ENCODE measurements at regions not wholly inside any gene's neighbourhood (a gene's known extent, or its start where the extent isn't known, plus 50 kb on each side); places are given as distances from the start of the nearest gene placed in this dataset.
"Not testable (repeated sequence)": the region's sequence is repeated elsewhere in the genome, so short reads cannot be mapped to it uniquely, and the experiment has no call there.

DNA sequence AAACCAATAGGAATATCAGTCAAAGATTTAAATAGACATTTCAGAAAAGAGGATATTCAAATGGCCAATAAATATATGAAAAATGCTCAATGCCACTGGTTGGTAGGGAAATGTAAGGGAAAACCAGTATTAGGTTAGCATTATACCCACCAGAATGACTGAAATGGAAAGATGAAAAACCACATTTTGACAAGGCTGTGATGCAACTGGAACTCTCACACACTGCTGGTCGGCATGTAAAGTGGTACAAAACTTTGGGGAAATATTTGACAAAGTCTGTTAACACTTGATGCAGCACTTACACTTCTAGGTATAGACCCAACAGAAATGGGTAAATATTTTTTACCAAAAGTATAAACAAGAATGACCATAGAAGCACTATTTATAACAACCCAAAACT lies 163.2 kb upstream of the C14orf180 start:
- H3K36me3 ChIP-seq (ENCODE audit: control insufficient read depth in 2 of 2, extremely low read depth in 1 of 2, insufficient read depth in 1 of 2, low read length in 1 of 2): no peaks in the 10 kb centered on the region
- DNase-seq (no peak), ATAC-seq (replicated peaks in 1 of 4) (no peak)
- H3K27ac Mint-ChIP-seq: no peak overlapping the region
- no CpG with 5 or more reads among the region's 1 CpG for WGBS (ENCODE audit: insufficient coverage)
- peaks cover 5 to 9% of the 10 kb centered on the region in 2 donors for H3K27me3 Mint-ChIP-seq
- H3K4me3 Mint-ChIP-seq: no peak overlapping the region
- H3K27ac ChIP-seq (ENCODE audit: low read length): no peak overlapping the region
- H3K4me3 ChIP-seq (ENCODE audit: control insufficient read depth in 1 of 2, extremely low read depth in 1 of 2, low read length in 1 of 2): no peak overlapping the region
- CTCF ChIA-PET: no interaction called here
- POLR2A ChIA-PET: no interaction called here
- no peaks in the 10 kb centered on the region for H3K9me3 ChIP-seq
- no peaks in the 10 kb centered on the region for H3K9me3 Mint-ChIP-seq
- peaks cover 0 to 4% (median 0%) of the 10 kb centered on the region in 3 donors for H3K4me1 Mint-ChIP-seq
- H3K36me3 Mint-ChIP-seq: no peaks in the 10 kb centered on the region
- no peaks in the 10 kb centered on the region for H3K4me1 ChIP-seq (ENCODE audit: control insufficient read depth in 1 of 2, extremely low read depth in 1 of 2, insufficient read depth in 2 of 2, low read length in 2 of 2)
- H3K27me3 ChIP-seq (replicated peaks in 1 of 2; ENCODE audit: control insufficient read depth in 2 of 2, extremely low read depth in 1 of 2, insufficient read depth in 2 of 2, low read length in 1 of 2): peaks cover 0 to 5% of the 10 kb centered on the region in 2 experiments

DNA sequence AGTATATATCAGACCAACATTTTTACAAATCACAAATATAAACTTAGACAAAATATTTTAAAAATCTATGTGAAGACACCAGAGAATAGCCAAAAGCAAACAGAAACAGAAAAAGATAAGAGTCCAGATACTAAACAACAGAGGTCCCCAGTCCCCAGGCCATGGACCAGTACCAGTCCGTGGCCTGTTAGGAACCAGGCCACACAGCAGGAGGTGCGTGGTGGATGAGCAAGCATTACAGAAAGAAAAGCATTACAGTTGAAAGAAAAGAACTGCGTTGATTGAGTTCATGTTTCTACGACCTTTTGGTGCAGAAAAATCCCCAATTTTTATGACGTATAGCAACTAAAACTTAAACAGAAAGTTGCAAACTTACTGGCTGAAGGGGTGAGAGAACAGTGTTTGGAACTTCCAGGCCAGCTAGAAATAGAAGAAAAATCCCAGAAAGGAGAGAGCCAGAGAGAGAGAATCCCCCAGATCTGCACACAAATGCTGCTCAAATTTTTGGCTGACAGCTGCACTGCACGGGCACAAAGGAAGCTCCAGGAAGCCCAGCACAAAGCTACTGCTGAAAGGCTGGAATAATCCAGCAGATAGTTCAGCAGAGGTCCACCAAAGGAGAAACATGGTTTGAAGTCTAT lies 159.6 kb upstream of the C14orf180 start:
- no peaks in the 10 kb centered on the region for H3K9me3 Mint-ChIP-seq
- no CpG with 5 or more reads among the region's 6 CpGs for WGBS (ENCODE audit: insufficient coverage)
- Histone ChIP-seq H3K27me3 (replicated peaks in 1 of 2; ENCODE audit: control insufficient read depth in 2 of 2, extremely low read depth in 1 of 2, insufficient read depth in 2 of 2, low read length in 1 of 2) (peaks cover 0 to 18% of the 10 kb centered on the region in 2 experiments), H3K27ac (ENCODE audit: low read length) (no peak overlapping the region), H3K9me3 (no peaks in the 10 kb centered on the region), H3K4me3 (ENCODE audit: control insufficient read depth in 1 of 2, extremely low read depth in 1 of 2, low read length in 1 of 2) (no peak overlapping the region), H3K4me1 (ENCODE audit: control insufficient read depth in 1 of 2, extremely low read depth in 1 of 2, insufficient read depth in 2 of 2, low read length in 2 of 2) (no peaks in the 10 kb centered on the region), H3K36me3 (ENCODE audit: control insufficient read depth in 2 of 2, extremely low read depth in 1 of 2, insufficient read depth in 1 of 2, low read length in 1 of 2) (no peaks in the 10 kb centered on the region)
- peaks cover 0 to 4% (median 0%) of the 10 kb centered on the region in 3 donors for H3K4me1 Mint-ChIP-seq
- CTCF ChIA-PET: no interaction called here
- H3K27ac Mint-ChIP-seq: no peak overlapping the region
- DNase-seq (no peak), ATAC-seq (replicated peaks in 1 of 4) (no peak)
- H3K27me3 Mint-ChIP-seq: peaks cover 5 to 9% of the 10 kb centered on the region in 2 donors
- no peaks in the 10 kb centered on the region for H3K36me3 Mint-ChIP-seq
- H3K4me3 Mint-ChIP-seq: no peak overlapping the region
- POLR2A ChIA-PET: no interaction called here

DNA sequence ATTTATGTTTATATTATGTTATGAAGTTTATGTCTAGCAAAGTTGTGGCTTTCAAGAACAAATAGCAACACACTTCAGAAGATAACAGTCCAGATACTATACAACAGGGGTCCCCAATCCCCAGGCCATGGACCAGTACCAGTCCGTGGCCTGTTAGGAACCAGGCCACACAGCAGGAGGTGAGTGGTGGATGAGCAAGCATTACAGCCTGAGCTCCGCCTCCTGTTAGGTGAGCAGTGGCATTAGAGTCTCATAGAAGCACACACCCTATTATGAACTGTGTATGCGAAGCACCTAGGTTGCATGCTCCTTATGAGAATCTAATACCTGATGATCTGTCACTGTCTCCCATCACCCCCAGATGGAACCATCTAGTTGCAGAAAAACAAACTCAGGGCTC lies 159.0 kb upstream of the C14orf180 start:
- H3K27ac Mint-ChIP-seq; H3K4me3 Mint-ChIP-seq; CTCF ChIA-PET; H3K36me3 ChIP-seq (ENCODE audit: control insufficient read depth in 2 of 2, extremely low read depth in 1 of 2, insufficient read depth in 1 of 2, low read length in 1 of 2); H3K4me1 ChIP-seq (ENCODE audit: control insufficient read depth in 1 of 2, extremely low read depth in 1 of 2, insufficient read depth in 2 of 2, low read length in 2 of 2); POLR2A ChIA-PET; DNase-seq; H3K4me1 Mint-ChIP-seq; H3K9me3 Mint-ChIP-seq; H3K9me3 ChIP-seq; ATAC-seq (replicated peaks in 1 of 4); H3K36me3 Mint-ChIP-seq; H3K27me3 Mint-ChIP-seq; H3K27ac ChIP-seq (ENCODE audit: low read length); H3K4me3 ChIP-seq (ENCODE audit: control insufficient read depth in 1 of 2, extremely low read depth in 1 of 2, low read length in 1 of 2): not testable (repeated sequence)
- WGBS (ENCODE audit: insufficient coverage): 43% methylated on average over 1 of the region's 3 CpGs
- H3K27me3 ChIP-seq (replicated peaks in 1 of 2; ENCODE audit: control insufficient read depth in 2 of 2, extremely low read depth in 1 of 2, insufficient read depth in 2 of 2, low read length in 1 of 2): peaks cover 0 to 22% of the 10 kb centered on the region in 2 experiments

DNA sequence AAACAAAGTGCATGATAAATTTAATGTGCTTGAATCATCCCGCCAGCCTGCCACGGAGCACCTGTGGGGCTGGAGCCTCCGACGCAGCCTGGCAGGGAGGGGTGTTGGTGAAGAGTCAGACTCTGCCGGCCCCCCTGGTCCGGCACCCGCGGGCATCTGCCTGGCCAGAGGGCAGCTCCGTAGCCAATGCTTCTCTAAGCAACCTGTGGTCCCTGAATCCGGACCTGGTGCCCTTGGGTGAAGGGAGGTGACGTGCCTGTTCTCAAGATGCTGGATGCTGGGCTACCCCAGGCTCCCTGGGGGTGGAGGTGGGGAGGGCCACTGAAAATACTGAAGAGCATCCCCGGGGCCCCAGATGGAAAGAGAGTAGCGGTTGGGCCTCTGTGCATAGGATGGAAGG lies 158.6 kb upstream of the C14orf180 start:
- 87% methylated on average over 11 of the region's 13 CpGs for WGBS (ENCODE audit: insufficient coverage)
- no peak overlapping the region for H3K27ac Mint-ChIP-seq
- Histone ChIP-seq H3K4me3 (ENCODE audit: control insufficient read depth in 1 of 2, extremely low read depth in 1 of 2, low read length in 1 of 2) (no peak overlapping the region), H3K27me3 (replicated peaks in 1 of 2; ENCODE audit: control insufficient read depth in 2 of 2, extremely low read depth in 1 of 2, insufficient read depth in 2 of 2, low read length in 1 of 2) (peaks cover 0 to 25% of the 10 kb centered on the region in 2 experiments), H3K4me1 (ENCODE audit: control insufficient read depth in 1 of 2, extremely low read depth in 1 of 2, insufficient read depth in 2 of 2, low read length in 2 of 2) (no peaks in the 10 kb centered on the region), H3K9me3 (no peaks in the 10 kb centered on the region), H3K36me3 (ENCODE audit: control insufficient read depth in 2 of 2, extremely low read depth in 1 of 2, insufficient read depth in 1 of 2, low read length in 1 of 2) (no peaks in the 10 kb centered on the region), H3K27ac (ENCODE audit: low read length) (no peak overlapping the region)
- H3K36me3 Mint-ChIP-seq: no peaks in the 10 kb centered on the region
- ATAC-seq (replicated peaks in 1 of 4) (no peak), DNase-seq (no peak)
- POLR2A ChIA-PET: no interaction called here
- CTCF ChIA-PET: no interaction called here
- H3K4me3 Mint-ChIP-seq: no peak overlapping the region
- peaks cover 2 to 6% of the 10 kb centered on the region in 2 donors for H3K27me3 Mint-ChIP-seq
- H3K4me1 Mint-ChIP-seq: peaks cover 0 to 4% (median 2%) of the 10 kb centered on the region in 3 donors
- no peaks in the 10 kb centered on the region for H3K9me3 Mint-ChIP-seq

DNA sequence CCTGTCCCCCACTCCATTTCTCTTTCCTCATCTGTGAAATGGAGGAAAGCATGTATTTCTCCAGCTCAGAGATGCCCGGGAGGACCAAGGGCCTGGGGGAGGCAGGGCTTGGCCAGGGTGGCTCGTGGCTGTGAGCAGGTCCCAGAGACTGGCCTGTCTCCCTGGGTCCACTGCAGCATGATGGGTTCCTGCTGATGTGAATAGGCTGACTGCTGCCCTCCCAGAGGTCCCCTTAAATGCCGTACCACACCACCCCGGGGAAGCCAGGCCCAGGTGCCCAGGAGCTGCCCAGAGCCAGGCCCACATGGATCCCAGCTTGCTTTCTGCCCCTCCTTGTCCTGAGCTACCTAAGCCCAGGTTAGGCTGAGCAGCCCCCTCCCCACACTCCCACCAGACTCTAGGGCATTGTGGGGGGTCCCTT lies 158.2 kb upstream of the C14orf180 start:
- Histone ChIP-seq H3K4me3 (ENCODE audit: control insufficient read depth in 1 of 2, extremely low read depth in 1 of 2, low read length in 1 of 2) (no peak overlapping the region), H3K27ac (ENCODE audit: low read length) (no peak overlapping the region), H3K4me1 (ENCODE audit: control insufficient read depth in 1 of 2, extremely low read depth in 1 of 2, insufficient read depth in 2 of 2, low read length in 2 of 2) (no peaks in the 10 kb centered on the region), H3K27me3 (replicated peaks in 1 of 2; ENCODE audit: control insufficient read depth in 2 of 2, extremely low read depth in 1 of 2, insufficient read depth in 2 of 2, low read length in 1 of 2) (peaks cover 0 to 26% of the 10 kb centered on the region in 2 experiments), H3K9me3 (no peaks in the 10 kb centered on the region), H3K36me3 (ENCODE audit: control insufficient read depth in 2 of 2, extremely low read depth in 1 of 2, insufficient read depth in 1 of 2, low read length in 1 of 2) (no peaks in the 10 kb centered on the region)
- no peak overlapping the region for H3K27ac Mint-ChIP-seq
- no peak overlapping the region for H3K4me3 Mint-ChIP-seq
- no peaks in the 10 kb centered on the region for H3K36me3 Mint-ChIP-seq
- WGBS (ENCODE audit: insufficient coverage): 87% methylated on average over 4 of the region's 4 CpGs
- H3K9me3 Mint-ChIP-seq: no peaks in the 10 kb centered on the region
- ChIA-PET POLR2A (no interaction called here), CTCF (no interaction called here)
- H3K4me1 Mint-ChIP-seq: peaks cover 0 to 4% (median 2%) of the 10 kb centered on the region in 3 donors
- peaks cover 0 to 4% of the 10 kb centered on the region in 2 donors for H3K27me3 Mint-ChIP-seq
- no peak for ATAC-seq (replicated peaks in 1 of 4)
- DNase-seq: peak in 1 of 35 experiments; percentile 7

DNA sequence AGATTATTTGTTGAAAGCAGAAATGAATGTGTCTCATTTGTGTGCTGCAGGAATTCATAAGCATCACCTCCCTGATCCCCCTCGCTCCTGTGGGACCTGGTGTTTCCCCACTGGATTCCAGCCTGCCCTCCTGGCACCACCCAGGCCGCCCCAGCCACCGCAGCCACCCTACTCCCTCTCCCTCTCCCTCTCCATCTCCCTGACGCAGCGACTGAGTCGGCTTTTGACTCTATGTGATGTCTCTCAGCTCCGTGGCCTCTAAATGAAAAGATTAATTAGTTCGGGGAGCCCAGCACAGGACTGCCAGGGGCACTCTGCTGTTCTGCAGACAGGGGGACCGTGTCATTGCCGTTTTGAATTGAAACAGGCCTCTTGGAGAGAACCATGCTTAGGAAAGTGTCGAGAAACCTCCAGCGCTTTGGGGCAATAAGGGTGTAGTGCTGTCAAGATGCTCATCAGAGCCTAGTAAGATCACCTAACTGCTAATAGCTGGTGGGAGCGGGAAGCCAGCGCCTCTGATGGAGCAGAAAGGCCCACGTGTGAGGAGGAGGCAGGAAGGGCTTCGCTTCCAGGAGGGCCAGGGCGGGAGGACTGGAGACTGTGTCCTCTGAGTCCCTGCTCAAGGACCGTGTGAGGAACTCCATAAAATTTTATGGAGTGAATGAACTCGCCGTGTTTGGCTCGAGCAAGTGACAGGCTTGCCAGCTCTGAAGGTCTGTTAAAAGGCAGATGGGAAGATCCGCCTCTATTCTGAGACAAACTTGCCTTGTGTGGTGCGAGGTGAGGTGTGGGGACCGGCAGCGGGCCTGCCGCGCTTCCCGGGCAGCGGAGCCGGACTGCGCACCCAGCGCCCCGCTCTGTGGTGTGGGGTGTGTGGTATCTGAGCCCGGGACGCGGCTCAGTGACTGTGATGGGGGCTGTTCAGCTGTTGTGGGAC lies 157.4 kb upstream of the C14orf180 start:
- H3K36me3 ChIP-seq (ENCODE audit: control insufficient read depth in 2 of 2, extremely low read depth in 1 of 2, insufficient read depth in 1 of 2, low read length in 1 of 2): no peaks in the 10 kb centered on the region
- H3K36me3 Mint-ChIP-seq: no peaks in the 10 kb centered on the region
- H3K4me3 Mint-ChIP-seq: no peak overlapping the region
- WGBS (ENCODE audit: insufficient coverage): 75% methylated on average over 27 of the region's 36 CpGs
- H3K27me3 ChIP-seq (replicated peaks in 1 of 2; ENCODE audit: control insufficient read depth in 2 of 2, extremely low read depth in 1 of 2, insufficient read depth in 2 of 2, low read length in 1 of 2): peaks cover 0 to 26% of the 10 kb centered on the region in 2 experiments
- no peaks in the 10 kb centered on the region for H3K9me3 ChIP-seq
- no peaks in the 10 kb centered on the region for H3K9me3 Mint-ChIP-seq
- CTCF ChIA-PET: no interaction called here
- DNase-seq (peak in 1 of 35 experiments; percentile 10), ATAC-seq (replicated peaks in 1 of 4) (no peak)
- no peaks in the 10 kb centered on the region for H3K27me3 Mint-ChIP-seq
- H3K4me1 Mint-ChIP-seq: peaks cover 0 to 4% (median 2%) of the 10 kb centered on the region in 3 donors
- H3K27ac Mint-ChIP-seq: no peak overlapping the region
- POLR2A ChIA-PET: no interaction called here
- no peak overlapping the region for H3K27ac ChIP-seq (ENCODE audit: low read length)
- H3K4me3 ChIP-seq (ENCODE audit: control insufficient read depth in 1 of 2, extremely low read depth in 1 of 2, low read length in 1 of 2): no peak overlapping the region
- no peaks in the 10 kb centered on the region for H3K4me1 ChIP-seq (ENCODE audit: control insufficient read depth in 1 of 2, extremely low read depth in 1 of 2, insufficient read depth in 2 of 2, low read length in 2 of 2)
